ENCODE measurements at regions not wholly inside any gene's neighbourhood (a gene's known extent, or its start where the extent isn't known, plus 50 kb on each side); places are given as distances from the start of the nearest gene placed in this dataset.
"Not testable (repeated sequence)": the region's sequence is repeated elsewhere in the genome, so short reads cannot be mapped to it uniquely, and the experiment has no call there.

DNA sequence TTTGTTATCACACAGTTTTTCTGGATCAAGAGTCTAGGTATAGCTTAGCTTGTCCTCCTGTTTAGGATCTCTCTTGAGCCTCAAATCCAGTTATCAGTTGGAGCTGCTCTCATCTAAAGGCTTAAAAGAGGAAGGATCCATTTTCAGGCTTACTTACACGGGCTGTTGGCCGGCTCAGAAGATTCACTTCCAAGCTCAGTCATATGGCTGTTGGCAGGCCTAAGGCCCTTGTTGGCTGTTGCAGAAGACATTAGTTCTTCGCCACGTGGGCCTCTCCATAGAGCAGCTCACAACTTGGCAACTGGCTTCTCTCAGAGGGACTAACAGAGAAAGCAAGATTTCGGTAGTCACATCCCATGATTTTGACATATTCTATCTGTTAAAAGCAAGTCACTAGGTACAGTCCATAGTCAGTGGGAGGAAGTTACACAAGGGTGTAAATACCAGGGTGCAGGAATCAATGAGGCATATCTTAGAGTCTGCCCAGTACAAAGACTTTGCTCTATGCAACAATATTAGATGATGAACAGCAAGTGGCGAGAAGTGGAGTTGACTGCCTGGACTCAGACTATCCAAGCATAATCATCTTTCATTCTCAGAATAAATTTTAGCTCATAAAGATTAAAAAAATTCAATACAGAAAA, 280.1 kb upstream of the MBL2 start:
- DNase-seq, result no peak

DNA sequence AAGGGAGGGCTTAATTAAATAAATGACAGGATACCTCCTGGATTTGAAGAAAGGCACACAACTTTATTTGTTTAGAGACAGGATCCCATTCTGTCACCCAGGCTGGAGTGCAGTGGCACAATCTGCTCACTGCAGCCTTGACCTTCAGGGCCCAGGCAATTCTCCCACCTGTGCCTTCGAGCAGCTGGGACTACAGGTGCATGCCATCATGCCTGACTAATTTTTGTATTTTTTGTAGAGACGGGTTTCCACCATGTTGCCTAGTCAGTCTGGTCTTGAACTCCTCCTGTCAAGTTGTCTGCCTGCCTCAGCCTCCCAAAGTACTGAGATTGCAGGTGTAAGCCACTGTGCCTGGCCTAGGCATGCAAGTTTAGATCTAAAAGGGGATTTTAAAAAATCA, 272.7 kb upstream of the MBL2 start:
- no peak for DNase-seq

DNA sequence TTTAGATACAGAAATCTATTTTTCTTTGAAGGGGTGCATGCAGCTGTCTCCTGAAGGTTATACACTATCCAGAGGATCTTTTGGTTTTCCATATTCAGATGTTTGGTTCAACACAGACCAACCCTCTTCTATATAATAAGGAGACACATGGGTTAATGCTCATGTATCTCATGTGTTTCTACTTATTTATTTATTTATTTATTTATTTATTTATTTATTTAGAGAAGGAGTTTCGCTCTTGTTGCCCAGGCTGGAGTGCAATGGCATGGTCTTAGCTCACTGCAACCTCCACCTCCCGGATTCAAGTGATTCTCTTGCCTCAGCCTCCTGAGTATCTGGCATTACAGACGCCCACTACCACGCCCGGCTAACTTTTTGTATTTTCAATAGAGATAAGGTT, 263.2 kb upstream of the MBL2 start:
- not testable (repeated sequence) for DNase-seq

DNA sequence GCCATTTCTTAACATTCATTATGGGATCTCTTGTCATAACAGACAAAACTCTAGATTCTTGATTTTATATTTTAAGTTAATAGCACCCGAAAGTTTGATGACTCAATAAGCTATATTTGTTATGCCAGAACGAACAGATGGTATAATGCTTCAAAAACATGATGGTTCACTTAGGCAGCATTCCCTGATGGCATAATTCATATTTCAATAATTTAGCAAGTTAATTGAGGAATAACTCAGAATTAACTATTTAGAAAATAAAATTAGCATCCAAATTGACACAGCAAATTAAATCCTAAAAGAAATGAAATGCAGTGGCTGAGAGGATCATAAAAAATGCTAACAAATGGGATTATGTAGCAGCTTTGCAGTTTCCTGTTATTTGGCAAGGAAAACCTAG, 260.8 kb upstream of the MBL2 start:
- DNase-seq, result no peak

DNA sequence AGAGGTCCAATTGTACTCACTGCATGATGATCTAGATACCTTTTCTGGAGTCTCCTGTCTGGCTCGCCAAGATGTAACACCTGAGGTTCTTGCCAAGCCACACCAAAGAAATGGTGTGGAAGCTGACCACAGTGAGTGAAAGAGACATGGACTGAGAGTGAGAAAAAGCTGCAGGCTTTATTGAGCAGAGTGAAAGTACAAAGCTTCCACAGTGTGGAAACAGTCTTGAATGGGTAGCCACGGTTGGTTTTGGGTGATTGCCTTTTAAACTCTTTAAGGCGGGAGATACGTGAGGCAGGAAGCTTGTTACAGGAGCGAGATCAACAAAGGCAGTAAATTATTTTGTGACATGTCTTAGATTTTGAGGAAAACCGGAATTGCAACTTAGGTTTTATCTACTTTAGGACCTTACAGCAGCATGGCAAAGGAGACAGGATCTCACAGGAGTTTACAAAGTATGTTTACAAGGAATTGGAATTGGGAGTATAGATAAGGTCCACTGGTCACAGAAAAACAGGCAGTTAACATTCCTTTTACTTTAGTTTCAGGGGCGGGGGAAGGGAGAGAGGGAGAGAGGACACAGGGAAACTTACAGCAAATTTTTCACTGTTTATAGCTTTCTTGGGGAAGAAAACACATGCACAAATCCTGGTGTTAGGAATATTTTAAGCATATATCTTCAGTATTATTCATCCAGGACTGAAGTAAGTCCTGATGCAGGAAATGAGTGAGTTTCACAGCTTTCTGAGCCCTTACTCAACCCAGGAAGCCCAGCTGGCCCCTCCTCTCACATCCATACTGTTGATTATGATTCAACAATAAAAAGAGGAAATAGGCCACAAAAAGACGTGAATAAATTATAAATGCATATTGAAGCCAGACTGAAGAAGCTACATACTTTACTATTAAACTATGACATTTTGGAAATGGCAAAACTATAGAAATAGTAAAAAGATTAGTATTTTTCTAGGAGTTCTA, 257.6 kb upstream of the MBL2 start:
- not testable (repeated sequence) for DNase-seq

DNA sequence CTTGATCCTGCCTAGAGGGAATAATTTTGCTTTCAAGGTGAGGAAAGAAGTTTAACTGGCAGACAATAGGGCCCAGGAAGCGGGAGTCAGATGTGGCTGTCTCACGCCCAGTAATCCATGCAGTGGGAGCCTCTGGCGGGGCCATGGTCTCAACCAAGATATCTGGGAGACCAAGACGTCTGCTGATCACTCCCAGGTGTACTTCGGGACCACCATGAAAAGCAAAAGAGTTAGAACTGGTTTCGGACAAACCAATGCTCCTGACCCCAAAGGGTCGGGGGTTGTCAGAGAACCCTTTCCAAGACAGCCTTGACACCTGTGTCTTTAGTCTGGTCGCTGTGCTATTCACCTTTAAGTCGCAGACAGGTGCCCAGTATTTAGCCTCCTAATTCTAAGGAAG, 256.9 kb upstream of the MBL2 start:
- no peak for DNase-seq

DNA sequence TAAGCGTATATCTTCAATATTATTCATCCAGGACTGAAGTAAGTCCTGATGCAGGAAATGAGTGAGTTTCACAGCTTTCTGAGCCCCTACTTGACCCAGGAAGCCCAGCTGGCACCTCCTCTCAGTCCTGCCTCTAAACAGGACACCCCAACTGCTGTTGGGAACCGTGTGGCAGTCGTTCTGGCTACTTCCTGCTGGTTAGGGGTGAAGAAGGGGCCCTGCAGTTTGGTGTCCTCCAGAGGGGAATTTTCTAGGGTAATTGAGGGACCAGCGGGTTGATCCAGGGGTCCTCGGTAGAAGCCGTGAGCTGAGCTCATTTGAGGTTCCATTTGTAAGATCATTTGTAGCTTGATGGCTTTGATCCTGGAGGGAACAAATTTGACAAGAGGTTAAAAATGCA, 253.2 kb upstream of the MBL2 start:
- not testable (repeated sequence) for DNase-seq

DNA sequence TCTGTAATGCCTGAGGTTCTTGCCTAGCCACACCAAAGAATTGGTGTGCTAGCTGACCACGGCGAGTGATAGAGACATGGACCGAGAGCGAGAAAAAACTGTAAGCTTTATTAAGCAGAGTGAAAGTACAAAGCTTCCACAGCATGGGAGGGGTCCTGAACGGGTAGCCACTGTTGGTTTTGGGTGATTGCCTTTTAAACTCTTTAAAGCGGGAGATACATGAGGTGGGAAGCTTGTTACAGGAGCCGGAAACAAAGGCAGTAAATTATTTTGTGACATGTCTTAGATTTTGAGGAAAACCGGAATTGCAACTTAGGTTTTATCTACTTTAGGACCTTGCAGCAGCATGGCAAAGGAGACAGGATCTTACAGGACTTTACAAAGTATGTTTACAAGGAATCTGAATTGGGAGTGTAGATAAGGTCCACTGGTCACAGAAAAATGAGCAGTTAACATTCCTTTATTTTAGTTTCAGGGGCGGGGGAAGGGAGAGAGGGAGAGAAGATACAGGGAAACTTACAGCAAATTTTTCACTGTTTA, 252.7 kb upstream of the MBL2 start:
- DNase-seq, result no peak

DNA sequence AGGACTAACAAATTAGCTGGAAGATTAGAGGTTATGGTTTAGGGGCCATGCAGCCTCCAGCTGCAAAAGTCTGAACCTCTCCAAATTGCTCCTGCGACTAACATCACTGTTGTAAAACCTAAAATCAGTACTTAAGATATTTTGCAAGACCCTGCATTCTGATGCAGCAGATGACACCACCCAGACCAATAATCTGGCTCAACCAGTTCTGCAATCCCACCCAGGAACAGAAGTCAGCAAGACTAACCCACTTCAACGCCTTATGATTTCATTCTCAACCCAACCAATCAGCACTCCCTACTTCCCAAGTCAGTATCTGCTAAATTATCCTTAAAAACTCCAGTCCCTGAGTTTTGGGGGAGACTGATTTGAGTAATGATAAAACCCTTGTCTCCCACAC, 250.8 kb upstream of the MBL2 start:
- no peak for DNase-seq

DNA sequence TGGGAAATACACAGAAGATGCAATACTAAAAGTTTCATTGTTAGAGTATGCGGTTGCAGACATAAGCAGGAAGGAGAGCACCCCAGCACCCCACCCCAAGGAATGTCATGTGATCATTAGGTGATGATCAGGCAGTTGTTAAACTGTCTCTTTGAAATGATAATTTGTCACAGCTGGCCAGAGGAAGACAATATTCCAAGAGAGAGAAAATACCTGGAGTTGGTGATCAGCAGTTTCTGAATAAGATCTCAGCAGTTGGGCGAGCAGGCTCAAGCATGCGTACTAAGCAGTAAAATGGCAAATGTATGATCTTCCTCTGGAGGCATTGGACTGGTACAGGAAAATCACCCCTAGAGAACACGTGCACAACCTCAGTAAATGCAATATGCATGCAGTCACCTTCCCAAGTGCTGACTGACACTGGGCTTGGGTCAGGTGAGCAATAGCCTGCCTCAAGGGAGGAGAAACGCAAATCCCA, 250.1 kb upstream of the MBL2 start:
- no peak for DNase-seq

DNA sequence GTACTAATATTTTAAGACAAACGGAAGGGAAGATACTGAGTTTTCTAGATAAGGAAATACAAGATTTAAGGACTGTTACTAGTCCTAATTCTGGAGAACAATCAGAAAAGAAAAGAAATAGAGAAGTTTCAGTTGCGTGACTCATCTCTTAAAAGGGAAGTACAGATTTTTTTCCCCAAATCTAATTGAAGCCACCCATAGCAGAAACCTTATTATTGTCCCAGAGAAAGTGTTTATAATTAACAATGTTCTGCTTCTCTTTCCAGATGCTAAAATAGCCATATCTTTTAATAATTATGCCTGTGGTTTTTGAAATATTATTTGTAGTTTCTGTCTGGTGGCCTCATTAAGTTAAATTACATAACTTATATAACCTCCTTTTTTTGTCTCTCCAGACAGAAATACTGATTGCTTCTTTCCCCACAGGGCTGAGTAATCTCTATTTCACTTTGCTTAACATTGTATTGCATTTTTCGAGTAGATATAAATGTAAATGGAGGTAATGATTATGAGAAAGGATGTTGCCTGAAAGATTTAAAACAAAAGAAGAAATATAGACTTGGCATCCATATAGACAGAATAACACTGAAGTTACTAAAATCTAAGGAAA, 240.7 kb upstream of the MBL2 start:
- DNase-seq, result no peak

DNA sequence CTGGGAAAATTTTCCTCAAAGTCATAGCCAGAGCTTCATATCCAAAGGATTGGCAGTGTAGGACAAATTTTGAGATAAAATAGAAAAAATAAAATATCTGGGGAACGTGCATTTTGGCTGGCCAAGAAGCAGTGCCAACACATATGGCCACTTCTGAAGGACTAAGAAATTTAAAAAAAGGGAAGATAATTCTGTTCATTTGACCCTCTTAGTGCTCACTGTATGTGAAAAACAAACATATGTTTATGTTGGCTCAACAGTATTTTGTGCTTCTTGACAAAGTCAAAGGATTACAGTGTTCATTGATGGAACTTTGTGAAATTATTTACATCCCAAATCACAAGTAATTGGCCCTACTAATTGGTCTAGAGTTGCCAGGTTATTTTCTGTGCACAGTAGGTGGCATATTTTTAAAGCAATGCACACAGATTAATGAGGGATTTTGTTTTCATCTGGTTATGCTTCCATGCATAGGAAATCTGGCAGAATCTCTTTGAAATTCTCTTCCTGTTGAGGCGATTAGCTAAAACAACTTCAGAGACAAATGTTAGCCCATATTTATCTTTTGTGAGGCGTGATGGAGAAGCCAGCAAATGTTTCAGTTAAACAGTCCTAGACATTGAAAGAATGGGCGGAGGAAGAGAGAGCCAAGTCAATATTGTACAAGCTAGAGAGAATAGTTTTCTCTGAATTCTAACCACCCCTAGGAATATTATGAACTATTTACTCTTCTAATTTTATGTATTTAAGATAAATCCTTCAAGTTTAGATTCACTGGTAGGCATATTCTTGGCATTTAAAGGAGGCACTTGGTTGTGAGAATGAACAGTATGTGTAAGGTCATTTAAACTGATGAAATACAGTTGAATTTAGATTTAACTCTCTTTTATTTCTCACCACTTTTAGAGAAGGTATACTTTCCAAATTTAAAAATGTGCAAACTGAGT, 237.7 kb upstream of the MBL2 start:
- no peak for DNase-seq

DNA sequence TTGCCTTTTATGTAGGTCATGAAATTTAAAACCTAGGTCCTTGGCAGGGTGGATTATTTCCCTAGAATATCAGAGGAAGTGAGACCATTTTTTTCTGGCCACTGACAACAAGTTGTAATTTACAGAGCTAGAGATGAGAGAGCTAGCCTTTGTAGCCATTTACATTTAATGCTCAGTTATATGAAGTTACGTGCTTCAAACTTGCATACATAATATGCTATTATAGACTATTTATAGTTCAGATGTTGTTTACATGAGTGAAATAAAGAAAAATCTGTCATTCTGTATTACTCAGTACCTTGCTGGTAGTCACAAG, 234.9 kb upstream of the MBL2 start:
- no peak for DNase-seq

DNA sequence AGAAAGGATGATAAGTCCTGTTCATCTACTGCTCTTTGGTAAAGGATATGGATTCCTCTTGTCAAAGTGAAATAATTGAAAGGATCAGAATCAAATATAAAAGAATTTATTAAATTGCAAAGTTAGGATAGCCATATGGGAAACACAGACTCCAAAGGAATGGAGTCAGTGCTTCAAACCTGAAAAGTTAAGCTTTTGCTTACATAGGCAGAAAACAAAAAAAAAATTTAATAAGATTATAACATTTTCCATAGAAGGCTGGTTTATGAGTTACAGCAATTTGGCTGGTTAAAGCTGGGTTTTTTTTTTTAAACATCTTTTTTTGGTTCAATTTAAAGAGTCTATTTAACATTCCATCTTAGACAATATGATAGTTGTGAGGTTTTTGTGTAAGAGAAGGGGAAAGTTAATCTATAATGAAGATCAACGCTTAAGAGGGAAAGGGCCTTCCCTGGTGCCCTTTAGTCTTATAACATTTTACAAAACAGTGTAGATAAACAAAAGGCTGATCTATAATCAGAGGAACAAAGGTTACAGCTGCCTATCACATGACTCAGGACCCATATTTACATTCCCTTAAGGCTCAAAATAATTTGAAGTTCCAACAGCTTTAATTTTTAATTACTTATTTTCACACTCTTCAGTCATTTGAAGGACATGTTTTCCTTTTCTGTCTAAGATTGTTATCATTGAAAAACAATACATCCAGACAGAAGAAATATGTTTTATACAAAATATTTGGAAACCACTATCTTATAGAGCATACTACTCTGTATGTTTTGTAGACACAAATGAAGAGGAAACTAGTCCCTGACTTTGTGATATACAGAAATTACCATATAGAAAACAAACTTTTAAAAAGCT, 234.3 kb upstream of the MBL2 start:
- DNase-seq, result no peak

DNA sequence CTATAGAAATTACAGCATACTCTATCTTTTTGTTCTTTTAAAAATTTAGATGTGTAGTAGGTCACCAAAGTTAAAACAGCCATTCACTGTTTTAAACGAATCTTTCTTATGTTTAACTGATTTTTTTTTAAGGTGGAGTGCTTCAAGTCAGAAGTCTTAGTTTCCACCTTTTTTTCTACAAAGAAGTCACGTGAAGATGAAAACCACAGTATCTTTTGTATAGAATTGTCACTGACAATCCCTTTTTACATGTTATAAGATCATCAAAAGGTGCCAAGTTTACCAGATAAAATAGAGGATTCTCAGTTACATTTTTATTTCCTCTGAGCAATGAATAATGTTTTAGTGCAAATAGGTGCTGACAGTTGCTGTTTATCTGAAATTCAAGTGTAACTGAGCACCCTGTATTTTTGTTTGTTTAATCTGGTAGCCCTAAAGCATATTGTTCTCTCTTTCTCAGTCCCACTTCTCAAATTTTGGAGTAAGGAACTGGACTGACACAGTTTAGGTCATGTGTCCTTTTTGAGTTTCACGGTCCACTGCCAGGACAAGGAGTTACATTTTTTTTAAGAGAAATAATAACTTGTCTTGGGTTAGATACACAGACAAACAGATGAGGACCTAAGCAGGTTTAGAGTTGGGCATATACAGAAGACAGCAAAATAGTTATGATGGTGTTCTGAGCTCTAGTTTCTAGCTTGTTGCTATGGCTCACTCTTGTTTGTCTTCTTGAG, 233.2 kb upstream of the MBL2 start:
- DNase-seq, result no peak

DNA sequence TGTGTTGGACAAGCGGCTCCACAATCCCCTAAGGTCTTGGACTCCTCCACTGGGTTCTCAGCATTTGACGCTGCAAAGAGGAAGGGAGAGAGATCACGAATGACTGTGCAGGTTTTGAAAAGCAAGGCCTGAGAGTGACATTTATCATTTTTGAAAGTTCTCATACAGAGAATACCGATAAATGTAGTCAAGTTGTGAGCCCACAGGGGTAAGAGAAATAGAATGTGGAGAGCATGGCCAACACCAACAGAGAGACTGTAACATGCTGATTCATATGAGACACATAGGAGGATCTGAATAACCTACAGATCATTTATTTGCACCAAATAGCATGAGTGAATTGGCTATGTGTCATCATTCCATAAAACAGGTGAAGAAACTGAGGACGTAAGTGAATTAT, 230.5 kb upstream of the MBL2 start:
- no peak for DNase-seq

DNA sequence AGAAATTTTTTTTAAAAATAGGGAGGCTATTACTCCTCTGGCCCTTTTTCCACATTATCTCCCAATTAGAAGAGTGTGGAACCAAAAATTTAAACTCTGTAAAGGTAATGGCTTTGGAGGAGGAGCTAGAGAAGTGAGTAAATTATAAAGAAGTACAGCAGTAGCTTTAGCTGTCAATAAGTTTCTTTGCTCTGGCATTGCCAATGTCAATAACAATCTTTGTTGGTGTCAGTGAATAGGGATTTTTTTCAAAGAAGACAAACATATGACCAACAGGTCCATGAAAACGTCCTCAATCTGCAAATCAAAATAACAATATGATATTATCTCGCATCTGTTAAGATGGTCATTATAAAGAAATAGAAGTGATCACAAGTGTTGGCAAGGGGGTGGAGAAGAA, 227.1 kb upstream of the MBL2 start:
- DNase-seq, result no peak

DNA sequence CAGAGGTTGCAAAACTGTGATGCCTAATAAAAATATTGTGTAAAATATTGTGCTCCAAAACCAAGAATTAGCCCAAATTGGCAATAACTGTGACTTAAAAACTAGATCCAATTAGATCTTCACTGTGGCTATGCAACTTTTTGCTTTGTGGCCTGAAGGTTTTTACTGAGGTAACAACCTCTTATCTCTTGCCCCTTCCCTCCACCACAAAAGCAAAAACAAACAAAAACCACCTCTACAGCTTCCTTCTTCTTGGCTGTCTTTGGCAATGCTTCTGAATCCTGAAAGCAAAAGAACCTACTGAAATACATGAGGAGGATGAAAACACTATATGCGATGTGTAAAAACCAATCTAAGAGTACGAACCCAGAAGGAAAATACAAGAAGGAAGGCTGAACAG, 226.7 kb upstream of the MBL2 start:
- no peak for DNase-seq

DNA sequence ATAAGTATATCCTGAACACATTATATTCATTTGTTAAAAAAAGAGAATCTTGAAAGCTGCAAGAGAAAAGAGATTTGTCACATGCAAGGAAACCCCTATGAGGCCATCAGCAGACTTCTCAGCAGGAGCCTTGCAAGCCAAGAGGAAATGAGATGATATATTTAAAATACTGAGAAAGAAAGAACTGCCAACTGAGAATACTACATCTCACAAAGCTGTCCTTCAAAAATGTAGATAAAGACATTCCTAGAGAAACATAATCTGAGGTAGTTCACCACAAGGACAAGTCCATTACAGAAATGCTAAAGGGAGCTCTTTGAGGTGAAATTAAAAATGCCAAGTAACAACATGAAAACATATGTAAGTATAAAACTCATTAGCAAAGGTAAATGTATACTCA, 224.4 kb upstream of the MBL2 start:
- DNase-seq, result no peak

DNA sequence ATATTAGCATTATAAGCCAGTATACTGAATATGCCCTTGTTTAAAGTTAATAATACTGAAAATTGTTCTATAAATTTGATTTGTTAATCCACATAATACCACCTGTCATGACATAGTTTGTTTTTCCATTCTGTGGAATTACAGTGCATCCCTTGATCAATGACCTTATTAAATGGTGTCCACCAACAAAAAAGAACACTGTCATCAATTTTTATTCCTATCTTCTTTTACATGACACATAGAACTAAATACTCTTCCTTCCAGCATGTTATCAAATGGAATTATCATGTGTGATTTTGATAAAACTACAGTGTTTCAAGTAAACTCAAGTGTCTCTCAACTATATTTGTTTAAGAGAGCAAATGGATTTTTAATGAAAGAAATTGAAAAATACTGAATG, 221.8 kb upstream of the MBL2 start:
- no peak for DNase-seq

DNA sequence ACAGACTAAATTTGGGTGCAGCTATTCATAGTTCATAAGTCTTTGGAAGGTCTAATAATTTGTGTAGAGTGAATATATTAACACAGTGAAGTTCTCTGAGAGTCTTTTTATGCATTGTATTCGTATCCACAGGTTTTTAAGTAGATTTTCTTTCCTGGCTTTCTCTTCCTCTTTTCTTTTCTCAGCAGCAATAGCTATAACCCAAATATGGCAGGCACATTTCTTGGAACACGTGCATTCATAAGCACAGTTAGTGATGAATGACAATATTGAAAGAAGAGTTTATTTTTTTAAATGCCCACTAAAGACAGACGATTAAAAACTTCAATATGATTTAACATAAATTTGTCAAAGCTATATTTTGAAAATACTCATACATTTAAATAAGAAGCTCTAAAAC, 220.5 kb upstream of the MBL2 start:
- DNase-seq, result no peak

Data from activated CD4-positive, alpha-beta T cell treated with anti-CD3 and anti-CD28 coated beads, Interleukin-10, Interleukin-2, amounts not matched to agents 100 ng/mL and 50 ng/mL, durations not matched to agents 16 hours and 8 hours (primary cell).